Retina (tissue), 1 donor: ENCODE measurements at regions not wholly inside any gene's neighbourhood (a gene's known extent, or its start where the extent isn't known, plus 50 kb on each side); places are given as distances from the start of the nearest gene placed in this dataset.
"Not testable (repeated sequence)": the region's sequence is repeated elsewhere in the genome, so short reads cannot be mapped to it uniquely, and the experiment has no call there.

Experiments used
- DNase-seq: peaks from one replicate; pipeline ENCODE4 v3.0.0-alpha.2; 2016

DNA sequence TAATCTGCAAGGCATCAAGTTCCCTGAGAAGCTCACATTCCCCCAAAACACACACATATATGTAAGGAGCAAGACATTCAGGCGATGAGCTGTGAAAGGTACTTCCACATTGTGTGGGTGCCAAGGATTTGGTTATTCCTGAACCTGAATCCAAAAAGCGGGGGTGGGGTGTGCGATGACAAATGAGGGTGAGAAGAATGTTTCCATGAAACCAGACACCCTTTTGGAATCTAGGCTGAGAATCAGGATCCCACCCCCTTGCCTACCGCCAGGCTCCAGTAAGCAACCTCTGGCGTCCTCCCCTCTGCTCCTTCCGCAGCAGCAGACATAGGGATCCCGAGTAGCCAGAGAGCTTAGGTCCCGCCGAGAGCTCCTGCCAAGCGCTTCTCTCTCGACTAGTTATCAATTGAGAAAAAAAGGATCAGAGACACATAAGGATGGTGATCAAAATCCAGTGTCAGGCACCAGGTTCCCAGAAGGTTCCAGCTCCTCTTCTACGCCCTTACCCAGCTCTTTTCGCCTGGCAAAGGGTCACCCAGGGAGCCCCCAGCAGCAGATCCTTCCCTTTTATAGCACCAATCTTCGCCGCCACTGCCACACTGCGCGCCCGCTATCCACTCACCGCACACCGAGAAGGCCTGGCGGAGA lies 191.1 kb downstream of the USP22 start:
- DNase-seq = peak; percentile 81

DNA sequence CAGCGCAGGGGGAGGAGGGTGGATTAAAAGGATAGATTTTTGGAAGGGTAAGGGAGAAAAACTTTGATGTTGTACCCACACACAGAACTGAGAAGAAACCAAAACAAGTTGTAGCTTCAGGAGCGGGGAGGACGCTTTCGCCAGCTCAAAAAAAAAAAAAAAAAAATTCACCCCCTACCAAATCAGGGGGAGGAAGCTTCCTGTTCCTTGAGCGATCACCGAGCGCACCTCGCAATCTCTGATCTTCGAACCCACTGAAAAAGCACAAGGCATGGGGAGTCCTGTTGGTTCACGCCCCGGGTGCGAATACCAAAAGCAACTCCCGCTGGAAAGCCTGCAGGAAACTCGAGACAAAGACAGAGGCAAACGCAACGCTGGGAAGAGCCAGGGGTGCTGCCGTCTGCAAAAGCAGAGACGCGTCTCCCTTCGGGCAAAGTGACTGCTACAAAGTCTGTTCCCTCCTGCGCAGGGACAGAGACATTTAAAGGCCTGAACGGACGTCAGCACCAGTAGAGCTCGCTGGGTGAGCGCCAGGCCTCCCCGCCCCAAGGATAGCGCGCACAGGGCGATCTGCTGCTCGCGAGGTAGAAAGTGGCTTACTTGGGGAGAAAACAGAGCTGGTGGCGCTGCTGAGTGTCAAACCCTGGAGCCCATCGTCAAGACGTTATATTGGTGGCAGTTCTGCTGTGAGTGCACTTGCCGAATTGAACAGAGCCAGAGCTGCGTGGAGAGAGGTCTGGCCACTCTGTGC lies 190.4 kb downstream of the USP22 start:
- DNase-seq = peak; percentile 87

DNA sequence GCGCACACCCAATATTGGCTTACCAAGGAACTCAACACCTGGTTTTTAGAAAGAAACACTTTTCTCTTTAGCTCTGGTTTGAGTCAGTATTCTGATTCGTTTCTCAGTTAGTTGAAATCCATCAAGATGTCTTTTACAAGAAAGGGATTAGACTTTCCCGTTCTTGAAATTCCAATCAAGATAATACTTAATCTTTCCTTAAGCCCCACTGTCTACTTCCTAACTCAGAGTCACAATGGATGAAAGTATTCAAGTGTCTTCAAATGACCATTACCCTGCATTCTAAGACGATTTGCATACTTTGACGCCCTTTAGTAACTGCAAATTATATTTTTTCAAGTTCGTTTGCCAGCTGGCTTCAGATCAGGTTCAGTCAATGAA lies 189.8 kb downstream of the USP22 start:
- DNase-seq = no peak

DNA sequence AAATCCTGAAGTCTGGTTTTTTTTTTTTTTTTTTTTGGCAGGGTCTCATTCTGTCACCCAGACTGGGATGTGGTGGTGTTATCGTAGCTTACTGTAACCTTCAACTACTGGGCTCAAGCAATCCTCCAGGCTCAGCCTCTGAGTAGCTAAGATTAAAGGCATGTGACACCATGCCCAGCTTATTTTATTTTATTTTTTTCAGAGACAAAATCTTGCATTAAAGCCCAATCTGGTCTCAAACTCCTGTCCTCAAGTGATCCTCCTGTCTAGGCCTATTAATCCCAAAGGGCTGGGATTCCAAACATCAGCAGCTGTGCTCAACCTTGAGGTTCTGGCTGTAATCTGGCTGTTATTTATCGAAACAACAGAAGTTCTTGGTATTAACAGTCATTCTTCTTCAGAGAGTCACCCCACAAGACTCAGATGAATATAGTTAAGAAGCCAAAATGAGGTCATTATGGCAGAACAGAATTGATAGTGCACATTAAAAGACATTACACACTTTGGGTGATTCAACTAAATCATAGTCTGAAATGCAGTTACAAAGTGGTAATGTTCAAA lies 186.8 kb downstream of the USP22 start:
- DNase-seq = not testable (repeated sequence)

DNA sequence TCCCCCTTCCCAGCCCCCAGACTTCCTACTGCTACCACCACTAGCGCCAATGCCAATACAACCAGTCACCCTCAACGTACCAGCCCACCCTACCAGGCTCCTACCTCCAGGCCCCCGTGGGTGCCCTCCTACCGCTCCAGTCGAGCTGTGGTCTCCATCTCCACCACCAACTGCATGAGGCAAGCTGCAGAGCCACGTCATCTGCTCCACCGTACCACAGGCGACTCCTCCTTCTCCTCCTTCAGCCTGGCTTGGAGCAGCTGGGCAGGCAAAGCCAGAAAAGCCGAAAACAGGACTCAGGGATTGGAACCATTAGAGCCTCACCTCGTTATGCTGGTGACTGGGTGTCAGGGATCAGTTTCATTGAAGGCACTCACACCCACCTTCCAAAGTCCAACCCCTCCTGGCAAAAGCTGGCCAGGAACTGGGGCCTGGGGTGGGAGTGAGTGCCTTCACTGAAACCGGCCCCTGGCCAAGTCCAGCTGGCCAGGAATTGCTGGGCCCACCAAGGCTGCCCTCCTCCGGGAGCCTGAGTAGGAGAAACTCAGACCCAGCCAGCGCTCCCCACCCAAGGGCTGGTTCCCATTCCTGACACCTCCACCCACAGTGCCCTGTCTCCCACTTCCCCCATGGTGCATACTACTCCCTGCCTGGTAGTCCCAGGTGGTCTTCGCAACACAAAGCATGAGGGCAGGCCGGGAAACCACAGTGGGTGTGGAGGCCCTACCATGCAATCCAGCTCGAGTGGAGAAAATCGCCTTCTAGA lies 176.2 kb downstream of the USP22 start:
- DNase-seq = not testable (repeated sequence)

DNA sequence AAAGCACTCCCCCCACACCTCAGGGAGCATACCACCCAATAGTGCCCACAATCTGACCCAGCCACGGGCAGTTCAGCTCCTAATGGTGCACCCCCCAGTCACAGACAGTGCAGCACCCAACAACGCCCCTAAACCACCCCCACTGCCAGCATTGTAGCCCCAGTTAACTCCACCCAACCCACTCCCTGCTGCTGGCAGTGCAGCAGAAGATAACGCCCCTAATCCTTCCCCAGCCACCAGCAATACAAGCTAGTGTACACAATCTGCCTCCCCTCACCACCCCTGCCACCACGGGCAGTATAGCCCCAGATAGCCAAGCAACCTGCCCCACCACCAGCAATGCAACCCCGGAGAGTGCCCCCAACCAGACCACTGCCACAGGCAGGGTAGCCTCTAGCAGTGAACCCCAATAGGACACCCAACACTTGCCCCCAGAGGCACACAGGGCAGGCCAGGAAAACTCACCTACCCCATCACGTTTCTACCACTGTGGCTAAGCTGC lies 175.3 kb downstream of the USP22 start:
- DNase-seq = not testable (repeated sequence)

DNA sequence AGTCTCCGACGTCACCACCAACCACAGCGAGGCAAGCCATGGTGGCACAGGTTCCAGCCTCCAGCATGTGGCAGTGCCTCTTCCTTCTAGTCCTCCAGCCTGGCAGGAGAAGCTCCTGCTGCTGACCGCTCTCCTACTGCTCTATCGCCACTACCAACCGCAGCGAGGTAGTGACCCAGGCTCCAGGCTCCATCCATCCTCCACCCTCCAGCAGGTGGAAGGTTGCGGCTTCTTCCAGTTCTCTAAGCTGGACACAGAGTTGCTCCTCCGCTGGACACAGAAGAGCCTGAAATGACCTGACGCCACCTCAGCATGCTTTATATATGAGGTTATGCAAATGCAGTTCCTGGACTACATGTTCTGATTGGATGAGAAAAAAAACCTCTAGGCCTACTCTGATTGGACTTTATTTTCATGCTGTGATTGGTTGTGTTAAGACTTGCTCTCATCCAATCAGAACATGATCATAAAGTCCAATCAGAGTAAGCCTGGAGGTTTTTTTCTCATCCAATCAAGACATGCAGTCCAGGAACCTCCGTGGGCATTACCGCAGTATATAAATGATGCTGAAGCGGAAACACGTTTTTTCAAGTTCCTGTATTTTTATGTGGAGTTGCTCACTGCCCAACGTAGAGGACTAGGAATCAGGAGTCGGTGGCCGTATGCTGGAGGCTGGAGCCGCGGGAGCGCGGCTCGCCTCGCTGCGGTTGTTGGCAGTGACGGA lies 174.7 kb downstream of the USP22 start:
- not testable (repeated sequence) for DNase-seq

DNA sequence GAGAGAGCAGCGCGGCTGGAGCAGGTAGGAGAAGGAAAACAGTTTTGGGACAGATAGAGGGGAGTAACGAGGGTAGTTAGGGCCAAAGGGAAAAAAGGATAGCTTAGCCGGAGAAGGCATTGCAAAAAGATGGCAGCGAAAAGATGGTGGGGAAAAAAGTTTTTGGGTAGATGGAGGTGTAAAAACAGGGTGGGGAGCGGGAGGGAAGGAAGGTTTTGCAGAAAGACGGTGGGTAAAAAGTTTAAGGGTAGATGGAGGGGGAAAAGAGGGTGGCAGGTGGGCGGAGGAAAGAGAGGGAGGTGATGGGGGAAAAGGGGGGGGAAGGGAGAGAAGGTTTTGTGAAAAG lies 174.2 kb downstream of the USP22 start:
- DNase-seq = not testable (repeated sequence)

DNA sequence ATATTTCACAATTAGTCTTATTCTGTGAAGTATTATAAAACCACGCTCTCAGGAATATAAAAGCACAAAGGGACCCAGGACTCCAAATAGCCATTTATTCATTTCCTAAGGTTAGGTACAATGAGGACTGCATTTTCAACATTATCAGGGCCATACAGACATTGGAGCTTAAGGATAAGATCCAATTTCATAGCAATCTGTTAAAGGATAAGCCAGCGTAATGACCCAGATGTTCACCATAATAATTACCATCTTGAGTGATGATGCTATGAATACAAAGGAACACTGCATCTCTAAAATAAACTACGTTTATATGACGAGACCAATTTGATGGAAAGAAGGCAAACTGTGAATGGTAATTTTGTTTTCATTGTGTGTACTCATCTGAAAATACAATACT lies 169.6 kb downstream of the USP22 start:
- not testable (repeated sequence) for DNase-seq

DNA sequence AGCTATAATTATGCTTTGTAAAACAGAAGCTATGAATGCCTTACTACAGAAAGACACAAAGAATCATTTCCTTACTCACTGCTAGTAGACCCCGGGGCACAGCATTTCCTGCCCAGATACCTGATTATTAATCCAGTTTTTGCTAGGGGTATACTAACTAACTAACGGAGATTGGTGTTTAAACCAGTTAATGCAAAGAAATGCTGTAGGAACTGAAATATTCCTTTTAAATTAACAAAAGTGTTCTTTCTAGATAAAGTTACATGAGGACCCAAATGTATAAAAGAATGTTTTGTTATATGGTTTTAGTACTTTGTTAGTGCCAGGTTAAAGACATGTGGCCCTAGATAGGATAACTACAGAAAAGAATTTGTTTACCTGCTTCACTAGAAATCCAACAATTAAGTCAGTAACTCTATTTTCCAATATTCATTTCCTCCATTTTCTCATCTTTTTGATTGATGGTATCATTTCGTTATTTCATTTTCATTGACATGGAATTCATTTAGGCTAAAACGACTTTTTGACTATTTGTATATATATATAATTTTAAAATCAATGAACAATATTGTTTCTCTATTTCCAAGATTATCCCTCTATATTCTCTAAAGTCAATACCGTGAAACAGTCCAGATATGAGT lies 169.0 kb downstream of the USP22 start:
- DNase-seq = not testable (repeated sequence)

DNA sequence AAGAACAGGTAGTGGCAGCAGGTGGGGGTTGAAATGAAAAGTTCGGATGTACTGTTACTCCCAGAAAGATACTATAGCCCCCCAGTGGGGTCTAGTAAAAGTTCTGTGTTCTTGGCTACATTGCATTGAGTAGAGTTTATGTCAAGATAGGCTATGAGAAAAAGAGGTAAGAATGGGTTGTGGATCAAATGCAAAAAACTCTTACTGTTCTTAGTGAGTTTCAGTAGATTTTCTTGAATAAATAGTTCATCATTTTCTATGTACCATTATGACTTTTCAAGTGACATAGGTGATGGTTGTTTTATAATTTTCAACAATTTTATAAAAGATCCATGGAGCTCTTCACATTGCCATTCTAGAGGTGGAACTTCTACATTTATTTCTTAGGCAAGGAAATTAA lies 165.4 kb downstream of the USP22 start:
- not testable (repeated sequence) for DNase-seq

DNA sequence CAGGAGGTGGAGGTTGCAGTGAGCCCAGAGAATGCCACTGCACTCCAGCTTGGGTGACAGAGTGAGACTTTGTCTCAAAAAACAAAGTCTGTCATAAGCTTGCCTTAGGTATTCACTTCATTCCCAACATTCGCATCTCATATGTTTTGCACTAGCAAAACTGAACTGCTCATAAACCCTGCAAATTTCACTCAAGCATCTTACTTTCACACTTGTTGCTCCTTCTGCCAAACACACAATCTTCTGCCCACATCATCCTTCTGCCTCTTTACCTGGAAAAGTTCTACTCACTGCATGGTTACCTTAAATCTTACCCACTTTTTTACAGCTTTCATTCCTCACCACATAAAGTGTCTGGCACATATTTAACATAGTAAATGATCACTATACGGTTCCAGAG lies 152.5 kb downstream of the USP22 start:
- DNase-seq = no peak

DNA sequence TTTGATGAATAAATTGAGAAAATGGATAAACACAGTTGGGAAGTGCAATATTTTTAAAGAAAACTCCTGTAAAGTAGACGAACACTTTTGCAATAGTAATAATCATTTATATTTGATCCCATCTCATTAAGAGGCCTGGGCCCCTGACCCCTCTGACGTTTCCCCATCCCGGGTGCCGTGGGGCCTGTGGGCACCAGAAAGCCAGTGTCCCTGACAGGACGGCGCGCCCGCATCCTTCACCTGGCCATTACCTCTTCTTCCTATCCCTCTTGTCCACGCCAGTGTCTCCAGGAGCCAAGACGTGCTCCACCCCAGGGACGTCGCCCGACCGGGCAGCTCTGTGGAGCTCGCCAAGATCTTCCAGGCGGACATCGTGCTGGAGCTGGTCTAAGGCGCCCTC lies 147.4 kb downstream of the USP22 start:
- not testable (repeated sequence) for DNase-seq

DNA sequence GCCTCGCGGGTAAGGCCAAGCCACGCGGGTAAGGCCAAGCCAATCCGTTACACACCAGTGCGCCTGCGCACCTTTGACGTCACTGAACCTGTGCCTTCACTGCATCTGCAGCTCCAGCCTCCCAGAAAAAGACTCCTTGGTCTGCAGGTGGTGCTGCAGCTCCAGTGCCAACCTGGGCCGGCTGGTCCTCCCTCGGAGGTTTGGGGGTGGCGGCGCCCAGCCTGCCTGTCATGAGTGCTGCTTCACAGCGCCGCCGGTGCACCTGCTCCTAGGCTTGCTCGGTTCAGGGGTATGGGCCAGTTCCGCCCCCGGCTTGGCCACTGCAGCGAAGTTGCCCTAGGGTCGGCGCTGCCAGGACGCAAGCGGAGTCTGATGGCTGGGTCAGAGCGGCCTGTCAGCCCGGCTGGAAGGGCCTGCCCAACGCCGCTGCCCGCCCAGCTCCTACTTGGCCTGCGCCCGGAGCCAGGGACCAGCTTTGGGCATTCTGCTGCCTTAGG lies 146.6 kb downstream of the USP22 start:
- DNase-seq = peak; percentile 51

DNA sequence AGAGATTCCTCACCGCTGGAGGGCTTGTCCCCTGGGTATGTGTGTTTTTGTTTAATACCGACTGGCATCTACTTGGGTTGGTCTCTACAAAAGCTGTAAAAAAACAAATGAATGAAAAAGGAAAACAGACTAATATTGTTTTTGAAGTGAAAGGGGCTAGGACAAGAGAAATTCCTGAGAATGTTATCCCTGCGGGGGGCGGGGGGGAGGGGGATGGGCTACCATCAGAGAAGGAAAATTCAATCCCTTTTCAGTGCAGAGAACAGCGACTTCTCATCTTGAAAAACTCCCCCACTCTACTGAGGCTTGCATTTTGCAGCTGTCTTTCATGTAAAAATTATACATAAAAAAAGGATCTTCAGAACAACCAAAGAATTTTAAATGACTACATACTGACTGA lies 144.1 kb downstream of the USP22 start:
- DNase-seq = not testable (repeated sequence)

DNA sequence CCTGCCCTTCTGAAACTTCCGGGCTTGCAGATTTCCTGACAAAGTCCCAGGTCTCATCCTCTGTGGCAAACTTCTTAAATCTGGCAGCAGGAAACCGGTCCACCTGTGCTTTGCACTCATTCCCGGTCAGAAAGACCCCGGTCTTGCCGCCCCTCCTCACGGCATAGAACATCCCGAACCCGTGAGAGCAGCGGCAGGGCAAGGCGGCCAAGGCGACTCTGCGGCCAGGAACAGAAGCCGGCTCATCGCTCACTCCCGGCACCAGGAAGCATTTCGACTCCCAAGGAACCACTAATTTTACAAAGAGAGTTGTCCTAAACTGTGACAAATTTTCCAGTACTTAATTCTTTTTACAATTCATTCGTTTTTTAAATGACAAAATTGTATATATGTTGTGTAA lies 140.3 kb downstream of the USP22 start:
- not testable (repeated sequence) for DNase-seq

DNA sequence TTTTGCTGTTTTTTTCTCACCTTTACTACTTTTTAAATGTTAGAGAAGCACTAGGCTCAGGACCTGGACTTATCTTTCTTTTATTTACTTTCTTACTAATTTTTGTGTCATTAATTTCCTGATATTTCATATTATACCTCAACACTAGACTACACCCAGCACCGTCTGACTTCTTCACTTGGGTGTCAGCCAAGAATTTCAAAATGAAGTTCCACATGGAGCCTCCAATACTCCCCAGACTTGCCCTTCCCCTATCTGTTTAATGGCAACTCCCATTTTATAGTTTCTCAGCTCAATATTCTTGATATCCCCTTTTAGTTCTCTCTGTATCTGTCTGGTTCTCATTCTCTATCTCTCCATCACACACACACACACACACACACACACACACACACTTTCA lies 139.3 kb downstream of the USP22 start:
- DNase-seq = not testable (repeated sequence)

DNA sequence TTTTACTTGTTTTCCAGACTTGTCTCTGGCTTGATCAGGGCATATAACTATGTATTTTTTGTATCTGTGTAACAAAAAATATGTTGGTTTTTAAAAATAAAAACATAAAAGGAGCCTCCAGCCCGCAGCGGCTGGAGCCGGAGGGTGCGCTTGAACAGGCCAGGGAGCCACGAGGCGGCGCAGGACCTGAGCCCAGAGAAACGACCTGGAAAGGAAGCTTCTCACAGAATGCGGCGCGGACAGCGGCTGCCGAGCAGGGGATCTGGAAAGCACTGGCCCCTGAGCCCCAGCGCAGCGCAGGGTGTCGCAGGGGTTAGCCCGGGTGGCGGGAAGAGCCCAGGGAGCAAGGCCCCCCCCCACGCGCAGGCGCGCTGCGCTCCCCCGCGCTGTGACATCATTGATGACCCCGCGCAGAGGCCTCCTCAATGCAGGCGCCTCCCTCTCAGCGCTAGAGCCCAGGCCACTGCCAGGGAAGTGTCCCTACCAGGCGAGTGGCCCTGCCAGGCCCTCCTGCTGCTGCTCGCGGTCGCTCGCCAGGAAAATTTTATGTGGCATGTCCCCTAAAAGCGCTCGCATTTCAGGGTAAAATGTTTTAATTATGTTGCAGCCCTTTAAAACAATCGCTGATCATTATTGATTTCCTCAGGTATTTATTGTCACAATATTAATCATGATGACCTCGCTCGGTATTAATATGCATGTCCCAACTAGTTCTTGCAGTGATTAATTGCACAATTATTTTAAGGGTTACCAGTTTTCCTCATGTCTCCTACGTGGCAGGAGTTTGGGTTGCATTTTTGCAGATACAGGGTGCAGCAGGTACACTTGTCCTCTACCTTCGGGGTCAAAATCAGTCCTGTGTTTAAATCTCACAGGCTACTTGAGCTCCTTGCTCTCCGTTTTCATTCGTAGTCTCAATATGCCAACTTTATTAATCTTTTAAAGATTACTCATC lies 134.2 kb downstream of the USP22 start:
- peak; percentile 98 for DNase-seq

DNA sequence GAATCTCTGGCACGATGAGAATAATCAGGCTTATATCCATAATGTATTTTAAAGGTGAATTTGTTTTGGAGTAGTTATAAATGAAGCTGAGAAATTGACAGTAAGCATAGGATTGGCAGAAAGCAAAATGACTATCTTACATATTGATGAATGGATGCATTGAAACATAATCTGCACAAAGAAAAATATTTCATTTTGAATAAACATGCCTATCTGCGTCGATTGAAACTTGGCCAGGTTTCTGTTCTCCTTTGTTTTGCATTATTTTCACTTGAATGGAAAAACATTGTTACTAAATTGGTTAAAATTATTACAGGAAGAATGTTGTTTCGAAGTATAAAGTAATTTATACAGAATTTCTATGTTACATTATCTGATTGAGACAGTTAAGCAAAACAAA lies 128.2 kb downstream of the USP22 start:
- no peak for DNase-seq

DNA sequence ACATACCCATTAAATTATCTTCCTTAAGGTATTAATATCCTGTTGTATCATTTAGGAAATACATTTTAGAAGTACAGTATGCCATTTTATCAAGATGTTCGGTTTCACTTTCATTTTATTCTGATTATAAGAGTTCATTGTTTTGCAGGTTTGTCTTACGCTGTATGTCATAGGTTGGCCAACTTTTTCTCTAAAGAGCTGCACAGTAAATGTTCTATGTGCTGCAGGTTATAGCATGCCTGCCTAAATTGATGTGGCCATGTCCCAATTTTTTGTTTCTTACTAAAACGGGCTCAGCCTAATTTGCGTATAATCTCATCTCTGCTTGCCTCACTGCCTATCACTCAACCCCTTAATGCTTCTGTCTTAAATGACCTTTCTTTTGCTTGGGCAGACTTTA lies 126.4 kb downstream of the USP22 start:
- no peak for DNase-seq
